ENCODE measurements at regions not wholly inside any gene's neighbourhood (a gene's known extent, or its start where the extent isn't known, plus 50 kb on each side); places are given as distances from the start of the nearest gene placed in this dataset.

DNA sequence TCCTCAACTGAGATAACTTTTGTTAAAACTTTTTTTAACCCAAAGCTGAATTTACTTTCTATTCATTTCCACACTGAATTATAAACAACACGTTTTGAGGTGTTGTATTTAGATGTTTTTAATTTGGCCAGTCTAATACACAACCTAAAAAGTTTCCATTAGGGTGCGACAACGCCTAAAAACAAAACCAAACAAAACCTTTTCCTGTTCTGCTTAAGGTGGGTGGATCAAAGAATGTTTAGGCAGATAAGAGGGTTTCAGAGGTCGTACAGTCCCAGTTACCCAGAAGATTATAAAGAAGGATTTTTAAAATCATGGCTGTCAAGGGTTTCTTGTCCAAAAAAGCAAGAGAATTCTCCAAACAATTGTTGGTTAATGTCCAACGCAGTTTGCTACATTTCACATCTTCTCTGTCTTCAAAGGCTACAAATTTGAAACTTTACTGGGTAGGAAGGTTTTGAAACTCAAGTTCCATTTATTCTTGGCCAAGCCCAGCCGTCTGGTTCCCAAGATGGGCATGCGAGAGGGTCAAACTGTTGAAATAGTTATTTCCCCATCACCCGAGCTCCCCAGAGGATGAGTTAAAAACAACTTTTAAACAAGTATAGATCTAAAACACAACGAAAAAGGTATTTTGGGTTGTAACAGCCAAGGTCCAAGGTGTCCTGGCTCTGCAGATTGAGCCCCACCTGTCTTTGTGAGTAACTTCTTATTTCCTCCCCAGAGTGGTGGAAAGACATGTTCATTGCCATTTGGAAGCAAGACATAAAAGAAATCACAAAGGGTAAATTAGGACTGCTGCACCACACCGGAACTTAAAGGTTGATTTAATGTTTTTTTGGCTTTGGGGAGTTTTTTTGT lies 122.8 kb upstream of the MAP3K1 start:
- TF ChIP-seq, protein P1, sequence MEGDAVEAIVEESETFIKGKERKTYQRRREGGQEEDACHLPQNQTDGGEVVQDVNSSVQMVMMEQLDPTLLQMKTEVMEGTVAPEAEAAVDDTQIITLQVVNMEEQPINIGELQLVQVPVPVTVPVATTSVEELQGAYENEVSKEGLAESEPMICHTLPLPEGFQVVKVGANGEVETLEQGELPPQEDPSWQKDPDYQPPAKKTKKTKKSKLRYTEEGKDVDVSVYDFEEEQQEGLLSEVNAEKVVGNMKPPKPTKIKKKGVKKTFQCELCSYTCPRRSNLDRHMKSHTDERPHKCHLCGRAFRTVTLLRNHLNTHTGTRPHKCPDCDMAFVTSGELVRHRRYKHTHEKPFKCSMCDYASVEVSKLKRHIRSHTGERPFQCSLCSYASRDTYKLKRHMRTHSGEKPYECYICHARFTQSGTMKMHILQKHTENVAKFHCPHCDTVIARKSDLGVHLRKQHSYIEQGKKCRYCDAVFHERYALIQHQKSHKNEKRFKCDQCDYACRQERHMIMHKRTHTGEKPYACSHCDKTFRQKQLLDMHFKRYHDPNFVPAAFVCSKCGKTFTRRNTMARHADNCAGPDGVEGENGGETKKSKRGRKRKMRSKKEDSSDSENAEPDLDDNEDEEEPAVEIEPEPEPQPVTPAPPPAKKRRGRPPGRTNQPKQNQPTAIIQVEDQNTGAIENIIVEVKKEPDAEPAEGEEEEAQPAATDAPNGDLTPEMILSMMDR (conservative IDR thresholded peaks at IDR 0.05; ENCODE audit: low read length) = no peak
- no peak for TF ChIP-seq EZH2phosphoT487 (IDR thresholded peaks at IDR 0.05; ENCODE audit: borderline replicate concordance)

All from Loucy (cell line).